Smooth muscle cell (in vitro differentiated cells): ENCODE measurements at regions not wholly inside any gene's neighbourhood (a gene's known extent, or its start where the extent isn't known, plus 50 kb on each side); places are given as distances from the start of the nearest gene placed in this dataset.

Source experiments
- DNase-seq: peaks from one replicate; lab custom pipeline; 2025; ENCODE audit not compliant: unreplicated experiment; lab: John Stamatoyannopoulos, UW
- H2AFZ ChIP-seq: fragments of 200-600 bp; sonication (generic); 2 replicates; pipeline ENCODE4 v1.6.0; 2016; ENCODE audit warnings: antibody characterized with exemption, low read depth, mild to moderate bottlenecking
- H3F3A ChIP-seq: fragments of 200-600 bp; sonication (generic); 2 replicates; pipeline ENCODE4 v1.6.0; 2017; ENCODE audit warnings: antibody characterized with exemption, low read depth
- H3K27ac ChIP-seq: fragments of 200-600 bp; sonication (generic); 2 replicates; pipeline ENCODE4 v1.5.1; 2016; ENCODE audit warnings: low read depth, mild to moderate bottlenecking
- H3K27me3 ChIP-seq: fragments of 200-600 bp; sonication (generic); 2 replicates; pipeline ENCODE4 v1.6.1; 2016; ENCODE audit warnings: low read depth, mild to moderate bottlenecking
- H3K36me3 ChIP-seq: fragments of 200-600 bp; sonication (generic); 2 replicates; pipeline ENCODE4 v1.5.1; 2016; ENCODE audit warnings: low read depth
- H3K4me1 ChIP-seq: fragments of 200-600 bp; sonication (generic); 2 replicates; pipeline ENCODE4 v1.5.1; 2016; ENCODE audit warnings: low read depth
- H3K4me2 ChIP-seq: fragments of 200-600 bp; sonication (generic); 2 replicates; pipeline ENCODE4 v1.6.0; 2016; ENCODE audit warnings: mild to moderate bottlenecking
- H3K4me3 ChIP-seq: fragments of 200-600 bp; sonication (generic); 2 replicates; pipeline ENCODE4 v1.5.1; 2016; ENCODE audit warnings: mild to moderate bottlenecking
- H3K79me2 ChIP-seq: fragments of 200-600 bp; sonication (generic); 2 replicates; pipeline ENCODE4 v1.6.0; 2016; ENCODE audit warnings: low read depth, mild to moderate bottlenecking
- H3K9ac ChIP-seq: fragments of 200-600 bp; sonication (generic); 2 replicates; pipeline ENCODE4 v1.6.0; 2016; ENCODE audit warnings: low read depth
- H3K9me3 ChIP-seq: fragments of 200-600 bp; sonication (generic); replicated peaks from 2 replicates; pipeline ENCODE4 v1.5.1; 2016; ENCODE audit warnings: low read depth
- H4K20me1 ChIP-seq: fragments of 200-600 bp; sonication (generic); 2 replicates; pipeline ENCODE4 v1.6.0; 2016; ENCODE audit warnings: low read depth
- WGBS: methylation state at CpG from one replicate; pipeline ENCODE4 v1.1.7; 2016; ENCODE audit warnings: low lambda C conversion rate; 5-methylcytosine and 5-hydroxymethylcytosine counted together
- TF ChIP-seq, protein P1 (sequence below): fragments of 200-600 bp; sonication (generic); IDR thresholded peaks from 2 replicates; pipeline ENCODE4 v1.5.1; 2017; ENCODE audit warnings: borderline replicate concordance, mild to moderate bottlenecking, antibody characterized with exemption; ENCODE audit not compliant: insufficient read depth, poor library complexity, severe bottlenecking

- Histone ChIP-seq H3K36me3 (no peaks in the 10 kb centered on the region), H3K9ac (no peak overlapping the region), H3K27me3 (no peaks in the 10 kb centered on the region), H3K4me3 (no peak overlapping the region), H3K27ac (peak overlapping the region; percentile 42), H3F3A (no peaks in the 10 kb centered on the region), H3K4me1 (peaks cover 19% of the 10 kb centered on the region), H2AFZ (peak overlapping the region; percentile 38), H3K4me2 (no peak overlapping the region), H3K79me2 (no peaks in the 10 kb centered on the region), H3K9me3 (no peaks in the 10 kb centered on the region), H4K20me1 (no peaks in the 10 kb centered on the region)
- 63% methylated on average over 12 of the region's 12 CpGs for WGBS
- DNase-seq = no peak
- TF ChIP-seq, protein P1, sequence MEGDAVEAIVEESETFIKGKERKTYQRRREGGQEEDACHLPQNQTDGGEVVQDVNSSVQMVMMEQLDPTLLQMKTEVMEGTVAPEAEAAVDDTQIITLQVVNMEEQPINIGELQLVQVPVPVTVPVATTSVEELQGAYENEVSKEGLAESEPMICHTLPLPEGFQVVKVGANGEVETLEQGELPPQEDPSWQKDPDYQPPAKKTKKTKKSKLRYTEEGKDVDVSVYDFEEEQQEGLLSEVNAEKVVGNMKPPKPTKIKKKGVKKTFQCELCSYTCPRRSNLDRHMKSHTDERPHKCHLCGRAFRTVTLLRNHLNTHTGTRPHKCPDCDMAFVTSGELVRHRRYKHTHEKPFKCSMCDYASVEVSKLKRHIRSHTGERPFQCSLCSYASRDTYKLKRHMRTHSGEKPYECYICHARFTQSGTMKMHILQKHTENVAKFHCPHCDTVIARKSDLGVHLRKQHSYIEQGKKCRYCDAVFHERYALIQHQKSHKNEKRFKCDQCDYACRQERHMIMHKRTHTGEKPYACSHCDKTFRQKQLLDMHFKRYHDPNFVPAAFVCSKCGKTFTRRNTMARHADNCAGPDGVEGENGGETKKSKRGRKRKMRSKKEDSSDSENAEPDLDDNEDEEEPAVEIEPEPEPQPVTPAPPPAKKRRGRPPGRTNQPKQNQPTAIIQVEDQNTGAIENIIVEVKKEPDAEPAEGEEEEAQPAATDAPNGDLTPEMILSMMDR = no peak
Observed at GRCh38 chr2:164015328-164016123, 279.7 kb upstream of the FIGN start.

DNA sequence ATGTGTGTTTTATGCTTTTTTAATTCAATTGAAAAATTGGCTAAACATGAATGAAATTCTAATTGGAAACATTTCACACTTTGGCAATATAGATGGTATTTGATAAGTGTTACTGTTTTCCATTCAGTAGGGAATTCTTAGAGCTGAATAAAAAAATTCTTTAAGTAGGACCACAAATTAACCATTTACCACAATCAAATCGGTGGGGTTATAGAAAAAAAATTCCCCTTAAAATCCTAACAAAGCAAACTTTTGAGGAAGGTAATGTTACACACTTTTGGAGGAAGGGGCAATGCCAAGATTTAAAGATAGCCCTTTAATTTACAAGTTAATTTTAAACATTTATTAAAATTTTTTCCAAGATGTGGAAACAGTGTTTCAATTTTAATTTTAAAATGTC lies 279.0 kb upstream of the FIGN start:
- 92% methylated on average over 1 of the region's 1 CpG for WGBS
- no peaks in the 10 kb centered on the region for H3K79me2 ChIP-seq
- TF ChIP-seq, protein P1 = no peak

GRCh38 chr2:164014068-164014731 lies 278.4 kb upstream of the FIGN start:
- H3K4me3 ChIP-seq = no peak overlapping the region
- no peaks in the 10 kb centered on the region for H3K79me2 ChIP-seq

More for the DNA sequence above, 279.0 kb upstream of the FIGN start:
- no peak overlapping the region for H3K4me3 ChIP-seq
- no peaks in the 10 kb centered on the region for H4K20me1 ChIP-seq
- H3F3A ChIP-seq = no peaks in the 10 kb centered on the region
- H3K4me1 ChIP-seq = peaks cover 19% of the 10 kb centered on the region
- peak overlapping the region; percentile 56 for H2AFZ ChIP-seq
- H3K36me3 ChIP-seq = no peaks in the 10 kb centered on the region
- no peak overlapping the region for H3K4me2 ChIP-seq
- H3K27me3 ChIP-seq = no peaks in the 10 kb centered on the region
- no peak overlapping the region for H3K9ac ChIP-seq
- DNase-seq = no peak
- no peaks in the 10 kb centered on the region for H3K9me3 ChIP-seq
- H3K27ac ChIP-seq = peak overlapping the region; percentile 42

More at GRCh38 chr2:164014068-164014731, 278.4 kb upstream of the FIGN start:
- Histone ChIP-seq H3K9me3 (no peaks in the 10 kb centered on the region), H3K4me1 (peaks cover 19% of the 10 kb centered on the region), H3K9ac (no peak overlapping the region), H3K4me2 (no peak overlapping the region), H4K20me1 (no peaks in the 10 kb centered on the region), H3K27me3 (no peaks in the 10 kb centered on the region), H3F3A (no peaks in the 10 kb centered on the region), H2AFZ (peak overlapping the region; percentile 56), H3K27ac (peak overlapping the region; percentile 42), H3K36me3 (no peaks in the 10 kb centered on the region)
- TF ChIP-seq, protein P1 = no peak
- no peak for DNase-seq
- 56% methylated on average over 11 of the region's 11 CpGs for WGBS
